NCI-H82 (cell line): ENCODE measurements at regions not wholly inside any gene's neighbourhood (a gene's known extent, or its start where the extent isn't known, plus 50 kb on each side); places are given as distances from the start of the nearest gene placed in this dataset.

ENCODE experiments used
- DNase-seq: peaks from one replicate; lab custom pipeline; 2025; lab: John Stamatoyannopoulos, UW

- no peak for DNase-seq
Measured at GRCh38 chr4:183852910-183853547, 52.1 kb upstream of the STOX2 start.

DNA sequence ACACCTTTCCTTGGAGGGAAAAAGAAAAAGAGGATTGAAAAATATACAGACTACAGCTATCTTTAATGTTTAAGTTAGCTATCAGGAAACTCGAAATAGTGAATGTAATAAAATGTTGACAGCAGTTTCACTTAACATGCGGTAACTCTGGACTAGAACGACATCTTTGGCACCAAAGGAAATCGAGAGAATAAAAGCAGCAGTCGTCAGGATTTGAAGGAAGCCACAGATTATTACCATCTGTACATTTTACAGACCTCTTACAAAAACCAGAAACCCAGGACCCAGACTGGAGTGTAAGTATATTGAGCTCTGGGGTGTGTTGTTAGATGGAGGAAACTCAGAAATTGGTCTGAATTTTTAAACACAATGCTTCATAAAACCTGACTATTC lies 51.6 kb upstream of the STOX2 start:
- DNase-seq = no peak
